GM21825 (cell line): ENCODE measurements at regions not wholly inside any gene's neighbourhood (a gene's known extent, or its start where the extent isn't known, plus 50 kb on each side); places are given as distances from the start of the nearest gene placed in this dataset.

Experiments
- ATAC-seq: cut with Tn5 transposase; IDR thresholded peaks from one replicate; pipeline ENCODE4 v1.9.1; 2021; ENCODE audit warnings: mild to moderate bottlenecking, moderate library complexity; ENCODE audit not compliant: unreplicated experiment

GRCh38 chr5:133697536-133698258 lies 85.4 kb upstream of the FSTL4 start:
- no peak for ATAC-seq

- no peak for ATAC-seq
Measured at GRCh38 chr5:133696782-133697507, 84.6 kb upstream of the FSTL4 start.

- ATAC-seq = no peak
Measured at GRCh38 chr5:133696006-133696584, 83.8 kb upstream of the FSTL4 start.

GRCh38 chr5:133694181-133694831 lies 82.0 kb upstream of the FSTL4 start:
- no peak for ATAC-seq

- no peak for ATAC-seq
Measured at GRCh38 chr5:133691448-133691847, 79.1 kb upstream of the FSTL4 start.

DNA sequence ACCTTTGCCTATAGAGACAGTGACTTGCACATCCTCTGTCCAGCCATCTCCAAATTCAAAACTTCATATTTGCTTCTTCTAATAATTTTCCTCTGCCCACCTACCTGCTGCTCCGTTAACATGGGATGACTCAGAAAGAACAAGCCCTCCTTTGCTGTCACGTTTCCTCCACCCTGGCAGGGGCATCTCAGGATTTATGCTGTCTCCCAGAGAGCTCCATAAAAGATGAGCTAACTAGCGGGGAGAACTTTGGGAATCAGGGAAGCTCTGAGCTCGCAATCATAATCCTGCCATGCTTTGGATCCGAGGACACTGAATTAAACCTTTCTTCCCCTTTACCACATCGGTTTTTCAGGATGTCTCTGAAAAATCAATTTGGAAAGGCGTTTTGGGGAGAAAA lies 78.4 kb upstream of the FSTL4 start:
- no peak for ATAC-seq

DNA sequence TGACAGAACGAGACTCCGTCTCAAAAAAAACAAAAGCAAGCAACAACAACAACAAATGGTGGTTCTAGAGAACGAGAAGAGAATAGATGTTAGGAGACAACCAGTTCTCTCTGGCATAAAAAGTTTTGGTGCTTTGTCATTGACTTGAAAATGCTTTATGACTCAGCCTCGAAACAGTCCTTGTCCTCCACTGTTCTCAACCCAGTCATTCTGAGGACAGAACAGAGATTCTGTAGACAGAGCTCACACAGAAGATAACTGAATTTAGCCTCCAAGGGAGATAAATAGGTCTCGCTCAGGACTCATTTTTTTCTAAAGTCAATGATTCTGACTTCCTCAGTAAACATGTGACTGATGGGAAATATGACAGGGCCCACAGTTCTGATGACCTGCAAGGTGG lies 76.0 kb upstream of the FSTL4 start:
- ATAC-seq = no peak

DNA sequence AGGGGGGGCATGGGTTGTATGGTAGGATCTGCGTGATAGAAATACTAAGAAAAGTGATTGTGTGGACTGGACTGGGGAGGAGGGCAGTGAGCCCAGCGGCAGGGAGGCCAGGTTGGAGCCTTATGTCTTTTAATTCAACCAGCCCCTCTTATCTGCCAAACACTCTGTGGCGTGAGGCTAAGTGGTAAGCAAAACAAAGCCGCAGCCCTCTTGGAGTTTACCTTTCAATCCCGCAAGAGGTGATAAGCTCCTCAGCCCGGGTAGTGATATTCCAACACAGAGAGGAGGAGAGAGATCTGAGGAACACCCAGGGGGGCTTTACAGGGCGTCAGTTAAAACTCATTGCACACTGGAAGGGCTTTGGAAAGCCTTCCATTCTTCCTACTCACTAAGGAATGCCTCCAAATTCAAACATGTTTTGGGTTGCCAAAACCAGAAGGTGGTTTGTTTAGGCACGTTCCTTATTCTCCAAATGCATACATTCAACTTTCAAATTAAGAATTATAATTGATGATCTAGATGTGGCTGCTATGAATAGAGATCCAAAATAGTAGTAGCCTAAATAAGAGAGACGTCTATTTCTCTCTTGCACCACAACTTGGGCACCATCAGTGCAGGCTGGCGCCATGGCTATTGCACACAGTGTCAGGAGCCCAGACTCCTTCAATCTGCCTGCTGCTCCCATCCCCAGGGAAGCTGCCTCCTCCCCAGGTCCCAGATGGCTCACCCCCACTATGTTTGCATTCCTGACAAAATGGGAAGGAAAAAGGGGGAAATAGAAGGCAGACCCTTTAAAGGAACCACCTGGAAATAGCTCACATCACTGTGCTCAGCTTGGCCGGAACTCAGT lies 75.1 kb upstream of the FSTL4 start:
- ATAC-seq = no peak

- no peak for ATAC-seq
Measured at GRCh38 chr5:133686566-133686965, 74.2 kb upstream of the FSTL4 start.

- ATAC-seq = no peak
Measured at GRCh38 chr5:133685402-133686018, 73.2 kb upstream of the FSTL4 start.

- ATAC-seq = no peak
Measured at GRCh38 chr5:133683646-133684596, 71.6 kb upstream of the FSTL4 start.

GRCh38 chr5:133682451-133682850 lies 70.1 kb upstream of the FSTL4 start:
- no peak for ATAC-seq

- ATAC-seq = no peak
Measured at GRCh38 chr5:133681896-133682295, 69.6 kb upstream of the FSTL4 start.

DNA sequence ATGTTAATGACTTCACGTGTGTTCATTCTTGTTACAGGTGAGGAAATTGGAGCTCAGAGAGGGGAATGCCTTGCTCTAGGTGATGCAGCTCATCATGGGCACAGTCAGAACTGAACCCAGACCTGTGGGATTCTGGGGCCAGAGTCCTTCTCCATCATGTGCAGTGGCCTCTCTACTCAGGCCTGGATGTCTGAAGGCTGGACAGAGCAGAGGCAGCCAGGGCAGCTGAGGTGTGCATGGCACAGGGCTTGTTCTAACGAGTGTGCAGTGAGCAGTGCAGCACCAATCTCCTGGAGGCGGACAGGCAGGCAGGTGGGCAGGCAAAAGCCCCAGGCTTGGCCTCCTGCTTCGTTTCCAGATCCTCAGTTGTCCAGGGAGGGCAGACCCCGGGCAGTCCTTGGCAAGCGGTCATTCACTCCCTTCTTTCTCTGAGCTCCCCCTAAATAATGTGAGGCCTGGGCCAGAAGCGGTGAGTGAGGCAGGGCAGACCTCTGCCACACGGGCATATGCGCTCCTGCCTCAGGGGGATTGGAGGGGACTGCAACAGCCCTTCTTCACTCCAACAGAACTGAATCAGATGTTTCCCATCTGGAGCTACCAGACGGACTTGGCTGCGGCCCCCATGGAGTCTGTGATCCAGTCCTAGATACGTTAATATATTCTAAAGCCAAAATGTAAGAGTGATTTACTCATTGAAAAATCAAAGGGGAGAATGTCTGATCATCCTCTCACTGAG lies 68.7 kb upstream of the FSTL4 start:
- ATAC-seq = no peak

DNA sequence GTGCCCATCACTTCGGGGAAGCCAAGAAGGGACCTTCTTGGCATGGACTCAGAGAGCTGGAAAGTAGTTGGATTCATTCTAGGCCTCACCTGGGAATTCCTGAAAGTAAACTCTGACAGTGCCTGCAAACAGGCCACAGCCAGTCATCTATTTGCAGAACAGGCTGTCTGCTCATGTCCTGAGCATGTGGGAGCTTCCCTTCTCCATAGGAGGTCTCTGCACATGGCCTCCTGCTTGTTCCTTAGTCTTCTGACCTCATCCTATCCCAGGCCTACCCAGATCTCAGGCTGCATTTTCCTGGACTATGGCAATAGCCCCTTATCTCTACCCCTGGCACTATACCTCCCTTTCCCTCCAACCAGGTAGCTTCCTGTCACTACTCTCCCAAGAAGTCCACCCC lies 67.2 kb upstream of the FSTL4 start:
- ATAC-seq = no peak

DNA sequence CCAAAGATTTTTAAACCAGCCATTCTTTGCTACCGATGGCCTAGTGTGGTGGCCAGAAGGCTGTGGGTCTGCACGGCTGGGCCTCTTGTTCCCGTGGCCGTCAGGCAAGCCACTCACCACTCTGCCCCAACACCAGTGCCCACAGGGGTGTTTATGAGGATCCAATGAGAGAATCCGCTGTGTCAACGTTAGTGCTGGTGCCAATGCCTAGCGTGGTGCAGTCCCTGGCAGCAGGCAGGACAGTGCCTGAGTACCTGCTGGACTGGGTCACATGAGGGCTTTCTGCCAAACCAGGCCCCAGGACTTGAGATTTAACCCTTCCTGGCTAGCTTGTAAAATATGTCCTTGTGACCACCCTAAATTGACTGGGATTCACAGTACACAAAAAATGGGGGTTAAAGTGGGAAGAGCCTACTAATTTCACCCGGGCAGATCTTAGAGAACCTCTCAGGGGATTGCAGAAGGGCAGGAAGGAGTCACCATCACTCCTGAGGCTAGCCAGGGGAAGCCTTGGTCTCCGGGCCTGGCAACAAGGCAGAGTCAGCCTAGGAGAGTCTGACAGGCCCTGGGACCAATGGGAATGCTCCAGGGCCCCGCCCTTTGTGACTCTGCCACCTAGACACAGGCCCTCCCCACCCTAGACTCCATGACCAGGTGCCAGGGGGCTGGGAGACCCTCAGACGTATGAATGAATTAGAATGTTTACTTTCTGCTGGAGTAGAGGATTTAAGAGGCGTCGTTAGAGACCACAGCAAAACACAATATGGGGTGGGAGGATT lies 63.2 kb upstream of the FSTL4 start:
- no peak for ATAC-seq

- ATAC-seq = no peak
Measured at GRCh38 chr5:133670336-133670735, 58.0 kb upstream of the FSTL4 start.

DNA sequence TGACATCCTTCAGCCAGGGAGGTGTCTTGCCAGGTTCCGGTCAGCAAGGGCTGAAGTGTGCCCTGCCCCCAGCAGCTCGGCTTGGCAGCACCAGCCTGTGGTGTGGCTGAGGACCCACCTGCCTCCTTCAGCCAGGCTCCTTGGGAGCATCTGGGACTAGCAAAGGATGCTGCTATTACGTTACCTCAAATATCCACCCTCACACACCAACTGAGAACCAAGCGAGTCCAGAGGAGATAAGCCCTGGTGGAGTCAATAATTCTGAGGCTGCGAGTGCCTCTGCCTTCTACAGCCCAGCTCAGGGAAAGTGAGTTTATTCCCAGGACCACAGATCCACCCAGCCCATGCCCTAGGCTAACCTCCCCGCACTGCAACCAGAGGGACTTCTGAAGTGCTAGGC lies 57.1 kb upstream of the FSTL4 start:
- ATAC-seq = no peak
